Small intestine (tissue), 7 donors: ENCODE measurements at regions not wholly inside any gene's neighbourhood (a gene's known extent, or its start where the extent isn't known, plus 50 kb on each side); places are given as distances from the start of the nearest gene placed in this dataset.

Experiments
- DNase-seq, 2 donors: peaks; one replicate each; pipeline versions ENCODE4 v3.0.0 to v3.0.0-alpha.2; 2013
- FAIRE-seq: peaks from 2 replicates; lab custom pipeline; 2012; peaks lifted over from hg19 to GRCh38; lab: Jason Lieb, UNC
- H3K27ac ChIP-seq, 3 donors: one replicate each; pipeline ENCODE4 v1.5.1; 2013; ENCODE audit warnings: low read length in 2 of 3, mild to moderate bottlenecking in 2 of 3, control low read depth in 1 of 3, inconsistent platforms in 1 of 3, low read depth in 1 of 3, moderate library complexity in 1 of 3
- H3K27me3 ChIP-seq, 3 donors: one replicate each; pipeline ENCODE4 v1.6.1; 2013; ENCODE audit warnings: low read length in 3 of 3, inconsistent platforms in 1 of 3; ENCODE audit not compliant: control insufficient read depth in 3 of 3, insufficient read depth in 3 of 3
- H3K36me3 ChIP-seq, 3 donors: one replicate each; pipeline ENCODE4 v1.6.1; 2013; ENCODE audit warnings: low read length in 3 of 3, inconsistent platforms in 1 of 3, low read depth in 1 of 3, mild to moderate bottlenecking in 1 of 3, moderate library complexity in 1 of 3; ENCODE audit not compliant: control insufficient read depth in 3 of 3, insufficient read depth in 2 of 3
- H3K4me1 ChIP-seq, 3 donors: one replicate each; pipeline ENCODE4 v1.6.1; 2013; ENCODE audit warnings: low read length in 2 of 3, inconsistent platforms in 1 of 3, low read depth in 1 of 3, mild to moderate bottlenecking in 1 of 3, moderate library complexity in 1 of 3; ENCODE audit not compliant: control insufficient read depth in 3 of 3, insufficient read depth in 2 of 3
- H3K4me3 ChIP-seq, 3 donors: one replicate each; pipeline ENCODE4 v1.5.1; 2013; ENCODE audit warnings: low read length in 3 of 3, control low read depth in 1 of 3, inconsistent platforms in 1 of 3, low read depth in 1 of 3, mild to moderate bottlenecking in 1 of 3, moderate library complexity in 1 of 3
- H3K9me3 ChIP-seq, 2 donors: one replicate each; pipeline ENCODE4 v1.6.1; 2013; ENCODE audit warnings: low read depth in 1 of 2, low read length in 1 of 2; ENCODE audit not compliant: control insufficient read depth in 2 of 2, insufficient read depth in 1 of 2
- WGBS, 3 donors: extraction: QIAGEN DNeasy Blood & Tissue Kit; methylation state at CpG; one replicate each; pipeline ENCODE4 v1.1.7; 2013; 5-methylcytosine and 5-hydroxymethylcytosine counted together
- donor health status: healthy with polysubstance abuse.
- donor health status: control.
- donor health status: control.
- donor health status: Bipolar disorder and iron deficiency.
- donor health status: healthy.

- no peak overlapping the region for H3K4me3 ChIP-seq
- H3K4me1 ChIP-seq, result no peaks in the 10 kb centered on the region
- H3K36me3 ChIP-seq, result no peaks in the 10 kb centered on the region
- peak in 1 of 2 donors; percentile 61 for DNase-seq
- no peaks in the 10 kb centered on the region for H3K27me3 ChIP-seq
- no peak overlapping the region for H3K27ac ChIP-seq
- 27 to 53% (median 35%) methylated on average over 2 of the region's 2 CpGs for WGBS, 3 donors
- no peak for FAIRE-seq
- no peaks in the 10 kb centered on the region for H3K9me3 ChIP-seq
These were observed 59.3 kb upstream of the IL6 start for GRCh38 chr7:22667562-22668239.

- no peaks in the 10 kb centered on the region for H3K9me3 ChIP-seq
- no peaks in the 10 kb centered on the region for H3K27me3 ChIP-seq
- H3K36me3 ChIP-seq, result no peaks in the 10 kb centered on the region
- no peak overlapping the region for H3K27ac ChIP-seq
- no peak for FAIRE-seq
- no peak for DNase-seq
- no peaks in the 10 kb centered on the region for H3K4me1 ChIP-seq
- no peak overlapping the region for H3K4me3 ChIP-seq
- WGBS, 3 donors, result 92 to 95% (median 94%) methylated on average over 13 of the region's 13 CpGs
These were observed 59.8 kb upstream of the IL6 start for GRCh38 chr7:22667187-22667561.

- no peaks in the 10 kb centered on the region for H3K9me3 ChIP-seq
- DNase-seq (no peak), FAIRE-seq (no peak)
- no peak overlapping the region for H3K27ac ChIP-seq
- 74 to 76% (median 75%) methylated on average over 1 of the region's 1 CpG for WGBS, 3 donors
- H3K4me3 ChIP-seq, result no peak overlapping the region
- no peaks in the 10 kb centered on the region for H3K4me1 ChIP-seq
- H3K27me3 ChIP-seq, result no peaks in the 10 kb centered on the region
- H3K36me3 ChIP-seq, result no peaks in the 10 kb centered on the region
These were observed 60.3 kb upstream of the IL6 start for GRCh38 chr7:22666732-22667131.

- WGBS, 3 donors, result 77 to 86% (median 86%) methylated on average over 7 of the region's 7 CpGs
- no peak for FAIRE-seq
- Histone ChIP-seq H3K27ac (no peak overlapping the region), H3K4me1 (no peaks in the 10 kb centered on the region), H3K27me3 (no peaks in the 10 kb centered on the region), H3K9me3 (no peaks in the 10 kb centered on the region), H3K36me3 (no peaks in the 10 kb centered on the region), H3K4me3 (no peak overlapping the region)
- no peak for DNase-seq
These were observed 61.1 kb upstream of the IL6 start for GRCh38 chr7:22665923-22666322.

GRCh38 chr7:22664988-22665798 is 61.8 kb upstream of the IL6 start:
- FAIRE-seq, result no peak
- 94 to 95% (median 94%) methylated on average over 51 to 54 of the region's 54 CpGs for WGBS, 3 donors
- DNase-seq, result no peak

GRCh38 chr7:22663721-22664120 is 63.3 kb upstream of the IL6 start:
- 72 to 80% (median 74%) methylated on average over 6 of the region's 6 CpGs for WGBS, 3 donors
- Histone ChIP-seq H3K36me3 (no peaks in the 10 kb centered on the region), H3K4me3 (no peak overlapping the region), H3K9me3 (no peaks in the 10 kb centered on the region), H3K27me3 (no peaks in the 10 kb centered on the region), H3K27ac (no peak overlapping the region), H3K4me1 (no peaks in the 10 kb centered on the region)
- FAIRE-seq (no peak), DNase-seq (no peak)

More at GRCh38 chr7:22664988-22665798, 61.8 kb upstream of the IL6 start:
- no peaks in the 10 kb centered on the region for H3K36me3 ChIP-seq
- H3K4me1 ChIP-seq, result no peaks in the 10 kb centered on the region
- no peak overlapping the region for H3K4me3 ChIP-seq
- no peak overlapping the region for H3K27ac ChIP-seq
- H3K27me3 ChIP-seq, result no peaks in the 10 kb centered on the region
- no peaks in the 10 kb centered on the region for H3K9me3 ChIP-seq

GRCh38 chr7:22663357-22663718 is 63.7 kb upstream of the IL6 start:
- Histone ChIP-seq H3K36me3 (no peaks in the 10 kb centered on the region), H3K27me3 (no peaks in the 10 kb centered on the region), H3K4me1 (no peaks in the 10 kb centered on the region), H3K9me3 (no peaks in the 10 kb centered on the region), H3K27ac (no peak overlapping the region), H3K4me3 (no peak overlapping the region)
- no peak for FAIRE-seq
- 57 to 72% (median 69%) methylated on average over 2 of the region's 2 CpGs for WGBS, 3 donors
- no peak for DNase-seq

- 80 to 82% (median 81%) methylated on average over 3 of the region's 3 CpGs for WGBS, 3 donors
- Histone ChIP-seq H3K4me3 (no peak overlapping the region), H3K4me1 (no peaks in the 10 kb centered on the region), H3K27me3 (no peaks in the 10 kb centered on the region), H3K36me3 (no peaks in the 10 kb centered on the region), H3K9me3 (no peaks in the 10 kb centered on the region), H3K27ac (no peak overlapping the region)
- FAIRE-seq (no peak), DNase-seq (no peak)
These were observed 64.2 kb upstream of the IL6 start for GRCh38 chr7:22662556-22663356.
